BJ (cell line): ENCODE measurements at regions not wholly inside any gene's neighbourhood (a gene's known extent, or its start where the extent isn't known, plus 50 kb on each side); places are given as distances from the start of the nearest gene placed in this dataset.

ENCODE experiments used
- CTCF ChIA-PET: fragments of 350-600 bp; formaldehyde crosslinking; extraction: SDS; loops from one replicate; lab custom pipeline; 2021; ENCODE audit warnings: antibody characterized with exemption, inconsistent platforms; lab: Yijun Ruan, JAX
- POLR2A ChIA-PET: fragments of 300-600 bp; sonication (Branson Sonifier 250); formaldehyde crosslinking; extraction: SDS; loops from one replicate; lab custom pipeline; 2021; ENCODE audit warnings: antibody characterized with exemption; lab: Charles Lee
- DNase-seq: peaks from one replicate; pipeline ENCODE4 v3.0.0-alpha.2; 2011; ENCODE audit warnings: low read depth
- H3K27me3 ChIP-seq: 2 replicates; pipeline ENCODE4 v1.6.0; 2011; ENCODE audit warnings: low read length; ENCODE audit not compliant: control insufficient read depth, insufficient read depth
- H3K36me3 ChIP-seq: 2 replicates; pipeline ENCODE4 v1.5.1; 2011; ENCODE audit warnings: low read length; ENCODE audit not compliant: control insufficient read depth, insufficient read depth
- H3K4me3 ChIP-seq: 2 replicates; pipeline ENCODE4 v1.5.1; 2011; ENCODE audit warnings: low read depth, mild to moderate bottlenecking, control low read depth, low read length
- CTCF ChIP-seq: IDR thresholded peaks from 2 replicates; pipeline ENCODE4 v1.5.1; 2011; ENCODE audit warnings: low read depth, mild to moderate bottlenecking, control low read depth, inconsistent platforms, low read length, moderate library complexity; ENCODE audit not compliant: insufficient read depth

- DNase-seq = no peak
- H3K27me3 ChIP-seq = no peaks in the 10 kb centered on the region
- TF ChIP-seq CTCF = no peak
- CTCF ChIA-PET = no interaction called here
- H3K4me3 ChIP-seq = no peak overlapping the region
- POLR2A ChIA-PET = no interaction called here
- H3K36me3 ChIP-seq = no peaks in the 10 kb centered on the region
These were observed 288.5 kb upstream of the CNR1 start for GRCh38 chr6:88454658-88455057.

DNA sequence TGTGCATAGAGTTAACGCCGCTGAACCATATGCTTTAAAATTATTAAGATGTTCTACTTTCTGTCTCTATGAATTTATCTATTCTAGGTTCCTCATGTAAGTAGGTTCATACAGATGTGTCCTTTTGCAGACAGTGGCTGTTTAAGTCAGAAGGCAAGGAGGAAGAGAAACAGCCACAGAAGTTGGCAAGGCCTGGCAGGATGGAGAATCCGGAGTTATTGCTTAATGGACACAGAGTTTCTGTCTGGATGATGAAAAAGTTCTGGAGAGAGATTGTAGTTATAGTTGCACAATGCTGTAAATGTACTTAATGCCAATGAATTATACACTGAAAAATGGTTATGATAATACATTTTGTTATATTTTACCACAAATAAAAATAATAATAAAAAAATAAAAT lies 283.6 kb upstream of the CNR1 start:
- ChIA-PET POLR2A (no interaction called here), CTCF (interaction anchor here (0.7 kb wide), 1 partner anchor 1057 kb away, joined by 3 read pairs; no protein-coding TSS in a partner anchor)
- no peaks in the 10 kb centered on the region for H3K27me3 ChIP-seq
- no peak for TF ChIP-seq CTCF
- H3K36me3 ChIP-seq = no peaks in the 10 kb centered on the region
- H3K4me3 ChIP-seq = no peak overlapping the region
- no peak for DNase-seq

DNA sequence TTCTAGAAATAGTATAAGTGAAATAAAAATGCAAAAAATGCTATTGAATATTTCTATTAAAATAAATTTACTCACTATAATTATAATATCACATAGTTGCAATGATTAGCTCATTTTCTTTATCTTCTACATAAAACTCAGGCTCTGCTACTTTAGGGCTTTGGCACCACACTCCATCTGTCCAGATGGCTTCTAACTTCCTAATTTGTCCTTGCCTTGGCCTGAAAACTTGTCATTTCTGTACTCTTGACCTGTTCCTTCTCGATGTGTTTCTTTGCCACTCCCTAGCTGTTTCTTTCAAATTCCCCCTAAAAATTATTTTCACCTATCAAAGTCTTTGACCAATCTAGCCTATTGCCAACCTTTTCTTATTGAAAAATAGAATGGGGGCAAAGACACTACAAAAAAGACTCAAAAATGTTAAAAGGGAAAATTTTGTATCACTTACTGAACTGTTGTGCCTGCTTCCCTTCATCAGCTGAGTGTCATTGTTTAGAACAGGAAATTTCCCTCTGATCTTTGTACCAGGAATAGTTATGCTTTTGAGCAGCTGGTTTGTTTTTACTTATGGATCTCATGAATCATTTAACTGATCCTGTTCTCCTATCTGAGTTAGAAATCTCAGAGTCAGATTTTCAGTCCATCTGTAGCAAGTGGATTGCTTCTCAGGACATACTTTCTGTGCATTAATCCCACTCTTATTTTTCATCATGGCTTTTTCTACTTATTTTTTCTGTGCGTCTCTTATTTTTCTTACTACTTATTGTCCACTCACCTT lies 279.2 kb upstream of the CNR1 start:
- no peak for TF ChIP-seq CTCF
- ChIA-PET POLR2A (no interaction called here), CTCF (no interaction called here)
- no peaks in the 10 kb centered on the region for H3K27me3 ChIP-seq
- DNase-seq = no peak
- H3K36me3 ChIP-seq = no peaks in the 10 kb centered on the region
- no peak overlapping the region for H3K4me3 ChIP-seq

DNA sequence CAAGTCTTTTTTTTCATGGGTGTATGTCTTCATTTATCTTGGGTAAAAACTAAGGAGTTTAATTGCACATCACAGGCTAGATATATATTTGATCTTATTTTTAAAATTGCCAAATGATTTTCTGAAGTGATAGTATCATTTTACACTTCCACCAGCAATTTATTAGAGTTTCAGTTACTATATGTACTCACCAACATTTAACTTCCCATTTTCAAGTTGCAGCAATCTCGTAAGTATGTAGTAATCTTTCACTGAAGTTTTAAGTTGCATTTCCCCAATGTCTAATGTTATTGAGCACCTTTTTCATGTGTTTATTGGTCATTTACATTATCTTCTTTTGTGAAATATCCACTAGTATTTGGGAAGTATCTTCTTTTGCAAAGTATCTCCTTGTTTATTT lies 277.4 kb upstream of the CNR1 start:
- Histone ChIP-seq H3K36me3 (no peaks in the 10 kb centered on the region), H3K4me3 (no peak overlapping the region), H3K27me3 (no peaks in the 10 kb centered on the region)
- DNase-seq = no peak
- ChIA-PET CTCF (no interaction called here), POLR2A (no interaction called here)
- TF ChIP-seq CTCF = no peak

DNA sequence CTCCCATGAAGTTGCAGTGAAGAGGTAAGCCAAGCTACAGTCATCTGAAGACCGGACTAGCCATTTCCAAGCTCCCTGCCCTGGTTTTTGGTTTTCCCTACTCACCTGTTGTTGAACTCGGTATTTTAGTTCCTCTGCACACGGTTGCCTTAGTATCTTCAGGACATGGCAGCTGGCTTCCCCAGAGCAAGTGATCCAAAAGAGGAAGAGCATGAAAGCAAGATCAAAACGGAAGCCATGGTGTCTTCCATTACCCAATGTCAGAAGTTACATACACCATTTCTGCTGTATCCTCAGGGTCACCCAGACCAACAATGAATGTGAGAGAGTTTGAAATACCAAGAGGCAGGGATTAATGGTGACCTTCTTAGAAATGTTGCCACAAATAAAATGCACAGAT lies 276.6 kb upstream of the CNR1 start:
- Histone ChIP-seq H3K36me3 (no peaks in the 10 kb centered on the region), H3K4me3 (no peak overlapping the region), H3K27me3 (no peaks in the 10 kb centered on the region)
- no peak for TF ChIP-seq CTCF
- ChIA-PET CTCF (no interaction called here), POLR2A (no interaction called here)
- DNase-seq = no peak
